HG03575 (cell line): ENCODE measurements at regions not wholly inside any gene's neighbourhood (a gene's known extent, or its start where the extent isn't known, plus 50 kb on each side); places are given as distances from the start of the nearest gene placed in this dataset.
"Not testable (repeated sequence)": the region's sequence is repeated elsewhere in the genome, so short reads cannot be mapped to it uniquely, and the experiment has no call there.

Experiments
- ATAC-seq: cut with Tn5 transposase; IDR thresholded peaks from one replicate; pipeline ENCODE4 v1.9.1; 2021; ENCODE audit not compliant: unreplicated experiment, insufficient number of reproducible peaks, low FRiP score; ENCODE audit errors: extremely low read depth

- not testable (repeated sequence) for ATAC-seq
Observed at GRCh38 chr16:59944041-59944440, 1209.9 kb upstream of the GOT2 start.

DNA sequence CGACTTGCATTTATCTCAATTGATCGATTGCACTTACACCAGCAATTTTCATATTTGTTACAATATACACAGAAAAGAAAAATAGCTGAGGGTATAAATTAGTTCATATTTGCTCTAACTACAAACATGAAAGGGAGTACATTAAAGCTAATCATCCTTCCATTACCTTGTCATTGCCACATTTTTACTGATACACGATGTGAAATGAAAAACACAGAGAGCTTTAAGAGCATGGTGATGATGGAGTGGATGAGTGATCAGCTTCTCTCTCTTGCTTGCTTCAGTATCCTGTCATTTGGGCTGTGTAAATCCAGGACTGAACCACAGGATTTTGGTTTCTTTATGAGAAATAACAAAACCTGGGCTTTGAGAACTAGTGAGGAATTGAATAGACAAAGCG, 1207.5 kb upstream of the GOT2 start:
- no peak for ATAC-seq

GRCh38 chr16:59920054-59920453, 1185.9 kb upstream of the GOT2 start:
- no peak for ATAC-seq

- ATAC-seq = no peak
Observed at GRCh38 chr16:59913666-59914065, 1179.5 kb upstream of the GOT2 start.

DNA sequence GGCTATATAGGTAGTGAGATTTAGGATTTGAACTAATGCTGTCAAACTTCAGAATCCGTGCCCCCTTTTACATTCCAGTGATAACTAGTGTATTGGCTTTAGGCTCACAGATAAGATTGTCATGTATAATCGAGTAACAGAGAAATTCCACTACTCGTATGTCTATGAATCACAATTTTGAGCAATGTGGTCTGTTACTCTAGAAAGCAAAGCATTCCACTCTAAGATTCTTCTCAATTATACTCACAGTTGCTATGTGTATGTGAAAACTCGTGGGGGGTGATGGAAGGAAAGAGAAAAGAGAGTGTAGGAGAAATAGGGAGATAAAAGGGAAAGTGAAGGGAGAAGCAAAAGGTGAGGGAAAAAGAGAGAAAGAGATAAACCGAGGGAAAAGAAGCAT, 1175.1 kb upstream of the GOT2 start:
- ATAC-seq = no peak

DNA sequence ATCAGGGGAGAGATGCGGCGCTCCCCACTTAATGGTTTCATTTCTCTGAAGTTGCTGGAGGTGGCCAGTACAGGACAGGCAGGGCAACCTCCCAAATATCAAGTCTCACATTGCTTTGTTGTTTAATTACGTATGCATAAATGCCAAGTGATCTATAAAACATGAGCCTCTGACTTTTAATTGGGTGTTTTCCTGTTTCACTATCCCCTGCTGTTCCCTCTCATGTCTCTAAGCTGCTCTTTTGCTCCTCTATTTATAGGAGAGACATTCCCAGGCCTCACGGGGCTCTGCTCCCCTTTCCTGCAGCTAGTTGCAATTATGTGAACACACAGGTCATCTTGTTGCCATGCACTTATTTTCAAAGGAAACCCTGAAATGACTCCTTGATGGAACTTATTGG, 1173.5 kb upstream of the GOT2 start:
- ATAC-seq = no peak

- no peak for ATAC-seq
Observed at GRCh38 chr16:59905606-59906005, 1171.5 kb upstream of the GOT2 start.

DNA sequence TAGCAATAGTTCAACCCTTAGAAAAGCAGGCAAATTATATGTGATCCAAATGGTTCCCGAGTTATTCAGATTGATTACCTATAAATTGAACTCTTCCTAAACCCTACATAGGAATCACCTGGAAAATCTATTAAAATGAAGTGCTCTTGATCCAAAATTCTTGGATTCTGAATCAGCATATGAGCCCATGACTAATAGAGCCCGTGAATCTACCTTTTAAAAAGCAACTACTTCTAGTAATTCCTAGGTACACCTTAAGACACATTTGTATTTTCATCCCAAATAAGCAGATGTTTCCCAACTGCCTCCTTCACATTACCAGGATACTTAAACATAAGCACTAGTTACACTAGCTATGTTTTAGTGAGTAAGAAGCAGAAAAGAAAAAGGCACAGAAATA, 1171.0 kb upstream of the GOT2 start:
- ATAC-seq = no peak

DNA sequence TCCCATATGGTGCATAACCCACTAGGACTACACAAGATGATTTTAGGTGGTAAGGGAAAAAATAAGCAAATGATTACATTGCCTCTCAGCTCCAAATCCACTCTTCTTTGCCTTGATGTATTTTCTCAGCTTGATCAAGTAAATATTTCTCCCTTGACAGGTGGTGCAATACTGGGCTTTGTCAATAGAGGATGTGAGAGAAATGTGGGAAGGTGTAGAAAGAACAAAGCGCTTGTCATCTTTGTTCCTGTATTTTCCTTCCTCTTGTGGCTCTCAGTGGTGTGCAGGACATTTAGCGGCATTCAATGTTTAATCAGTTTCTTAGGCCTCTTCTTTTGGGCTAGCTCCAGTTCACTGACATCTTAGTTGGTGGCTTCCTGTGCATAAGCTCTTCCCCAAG, 1165.8 kb upstream of the GOT2 start:
- no peak for ATAC-seq

DNA sequence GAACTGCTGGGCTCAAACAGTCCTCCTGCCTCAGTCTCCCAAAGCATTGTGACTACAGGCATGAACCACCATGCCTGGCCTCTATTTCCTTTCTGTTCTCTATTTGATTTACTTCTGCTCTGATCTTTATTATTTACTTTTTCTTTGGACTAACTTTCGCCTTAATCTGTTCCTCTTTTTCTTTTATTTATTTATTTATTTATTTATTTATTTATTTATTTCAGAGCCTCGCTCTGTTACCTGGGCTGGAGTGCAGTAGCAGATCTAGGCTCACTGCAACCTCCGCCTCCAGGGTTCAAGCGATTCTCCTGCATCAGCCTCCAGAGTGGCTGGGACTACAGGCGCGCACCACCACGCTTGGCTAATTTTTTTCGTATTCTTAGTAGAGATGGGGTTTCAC, 1158.3 kb upstream of the GOT2 start:
- no peak for ATAC-seq

- no peak for ATAC-seq
Observed at GRCh38 chr16:59887856-59888255, 1153.7 kb upstream of the GOT2 start.

- ATAC-seq = no peak
Observed at GRCh38 chr16:59886021-59886420, 1151.9 kb upstream of the GOT2 start.

DNA sequence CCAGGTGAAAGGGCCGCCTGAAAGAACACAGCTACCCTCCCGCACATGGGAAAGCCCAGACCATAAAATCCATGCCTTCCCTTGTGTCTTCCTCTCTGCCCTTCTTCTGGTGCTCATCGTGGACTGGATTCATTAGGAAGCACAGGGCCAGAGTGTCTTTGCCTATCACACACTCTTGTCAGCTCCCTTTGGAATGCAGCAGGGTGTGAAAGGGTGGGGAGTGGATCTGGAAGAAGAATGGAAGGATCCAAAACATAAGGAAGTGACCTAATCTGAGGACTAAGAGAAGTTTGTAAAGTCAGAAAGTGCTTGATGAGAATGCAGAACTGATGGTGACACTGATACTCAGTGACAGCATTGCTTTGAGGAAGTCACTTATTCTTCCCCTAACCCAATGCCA, 1147.3 kb upstream of the GOT2 start:
- ATAC-seq = no peak

GRCh38 chr16:59880611-59881010, 1146.5 kb upstream of the GOT2 start:
- no peak for ATAC-seq

GRCh38 chr16:59878999-59879398, 1144.9 kb upstream of the GOT2 start:
- no peak for ATAC-seq

- ATAC-seq = no peak
Observed at GRCh38 chr16:59878479-59878878, 1144.4 kb upstream of the GOT2 start.

DNA sequence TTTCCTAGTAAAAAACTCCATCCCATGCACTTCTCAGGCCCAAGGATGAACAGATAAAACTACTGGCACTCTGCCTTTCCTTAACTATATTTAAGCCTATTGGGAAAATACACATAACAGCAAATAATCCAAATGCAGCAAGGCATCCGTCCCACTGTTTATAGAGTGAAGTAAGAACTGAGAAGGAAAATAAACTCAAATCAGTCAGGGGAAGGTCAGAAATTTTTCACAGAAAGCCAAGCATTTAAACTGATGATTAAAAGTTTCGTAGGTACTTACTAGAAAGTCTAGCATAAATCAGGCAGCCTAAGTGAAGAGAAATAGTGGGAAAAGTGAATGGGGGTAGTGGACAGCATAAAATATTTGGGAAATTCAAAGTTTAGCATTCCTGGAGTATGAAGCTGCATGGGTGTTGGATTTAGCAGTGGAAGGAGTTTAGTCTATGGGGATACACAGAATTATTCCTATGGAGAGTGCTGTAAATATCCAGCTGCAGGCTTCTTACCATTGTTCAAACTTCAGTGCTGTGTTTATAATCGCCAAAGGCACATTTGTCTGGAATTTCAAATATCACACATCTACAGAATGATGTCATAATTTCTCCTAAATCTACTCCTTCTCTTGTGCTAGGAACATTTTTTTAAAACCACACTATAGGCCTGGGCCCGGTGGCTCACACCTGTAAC, 1131.0 kb upstream of the GOT2 start:
- no peak for ATAC-seq

DNA sequence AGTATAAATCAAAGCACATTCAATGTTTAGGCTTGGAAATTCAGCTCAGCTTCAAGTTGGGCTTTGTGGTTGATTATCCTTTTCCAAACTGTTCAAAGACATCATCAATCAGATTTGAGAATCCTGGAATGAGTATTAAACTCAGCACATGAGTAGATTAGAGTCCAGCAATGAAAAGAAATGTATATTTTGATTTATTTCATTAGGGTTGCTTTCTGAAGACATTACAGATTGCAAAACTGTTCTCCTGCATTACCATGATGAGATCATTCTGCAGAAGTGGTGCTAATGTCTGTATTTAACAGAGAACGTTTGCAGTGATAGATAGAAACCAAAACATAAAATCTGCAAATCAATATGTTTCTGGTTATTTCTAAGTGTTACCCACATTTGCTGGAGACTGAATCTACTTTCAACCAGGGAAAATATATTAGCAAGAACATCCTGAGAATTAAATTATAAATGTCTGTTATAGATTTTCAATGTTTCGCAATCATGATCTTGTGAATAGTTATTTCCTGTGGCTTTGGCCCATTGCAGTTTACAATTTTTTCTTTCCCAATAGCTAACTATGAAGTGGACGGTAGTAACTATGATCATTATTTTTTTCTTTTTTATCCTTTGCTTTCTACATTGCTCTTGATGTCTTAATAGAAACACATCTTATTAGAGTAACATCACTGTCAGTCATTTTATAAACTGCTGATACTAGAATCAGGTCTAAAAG, 1125.7 kb upstream of the GOT2 start:
- ATAC-seq = no peak

DNA sequence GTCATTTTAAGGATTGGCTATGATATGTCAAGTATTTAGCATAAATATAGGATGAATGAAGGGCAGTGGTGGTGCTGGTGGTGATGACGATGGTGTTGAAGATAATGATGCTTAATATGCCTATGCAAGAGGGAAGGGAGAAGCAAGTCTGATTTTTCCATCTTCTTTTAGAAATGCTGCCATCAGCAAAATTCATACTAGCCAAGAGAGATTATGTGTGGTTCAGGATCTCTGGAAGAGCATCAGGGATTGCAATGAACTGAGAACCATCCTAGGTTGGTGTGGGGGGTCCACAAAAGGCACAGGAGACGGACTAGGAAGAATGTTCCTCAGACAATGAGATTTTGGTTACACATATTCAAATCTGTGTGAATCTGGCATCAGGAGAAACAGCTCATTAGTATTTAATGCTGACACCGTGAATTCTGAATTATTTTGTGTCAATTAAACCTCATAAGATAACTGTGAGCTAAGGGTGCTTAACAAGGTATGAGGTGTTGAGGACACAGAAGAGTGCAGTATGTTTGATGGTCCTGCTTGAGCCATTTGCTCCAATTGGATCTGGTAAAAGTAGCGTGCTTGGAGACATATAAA, 1120.8 kb upstream of the GOT2 start:
- no peak for ATAC-seq

GRCh38 chr16:59849716-59850115, 1115.6 kb upstream of the GOT2 start:
- no peak for ATAC-seq
